ENCODE measurements at regions not wholly inside any gene's neighbourhood (a gene's known extent, or its start where the extent isn't known, plus 50 kb on each side); places are given as distances from the start of the nearest gene placed in this dataset.
A peak's percentile ranks its signal among the peaks of the same experiment; 100 is the strongest.

DNA sequence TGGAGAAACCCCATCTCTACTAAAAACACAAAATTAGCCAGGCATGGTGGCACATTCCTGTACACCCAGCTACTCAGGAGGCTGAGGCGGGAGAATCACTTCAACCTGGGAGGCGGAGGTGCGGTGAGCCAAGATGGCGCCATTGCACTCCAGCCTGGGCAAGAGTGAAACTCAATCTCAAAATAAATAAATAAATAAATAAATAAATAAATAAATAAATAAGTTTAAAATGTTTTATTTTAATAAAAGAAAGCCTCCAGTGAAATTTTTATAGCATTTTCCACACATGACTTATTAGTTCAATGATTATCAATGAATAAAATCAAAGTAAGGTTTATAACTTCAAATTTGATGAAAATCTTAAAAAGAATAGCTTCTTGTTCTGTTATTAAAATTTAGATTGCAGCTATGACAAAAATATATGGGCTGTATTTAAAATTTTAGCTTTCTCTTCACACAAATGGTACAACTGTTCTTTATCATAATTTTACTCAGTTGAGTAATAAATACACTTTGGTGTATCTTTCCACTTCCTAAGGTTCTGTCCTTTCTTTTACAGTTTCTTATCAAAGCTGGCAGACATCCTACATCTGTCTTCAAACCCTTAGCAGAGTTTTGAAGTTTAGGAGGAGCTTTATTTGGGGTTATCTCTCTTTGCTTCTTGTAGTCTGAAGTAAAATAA is 78.4 kb upstream of the ZSWIM2 start (continued):
- TF ChIP-seq POLR2H (tag; IDR thresholded peaks at IDR 0.05; ENCODE audit: low read depth) (0 out of 2 replicates have a peak, but pooled peaks have one; percentile 33), ZNF282 (CRISPR knock-in tag; IDR thresholded peaks at IDR 0.05) (no peak), NBN (IDR thresholded peaks at IDR 0.05; ENCODE audit: low read depth) (no peak), ATF1 (CRISPR knock-in tag; IDR thresholded peaks at IDR 0.05) (no peak), ATF1 (tag; IDR thresholded peaks at IDR 0.05) (no peak), EWSR1 (IDR thresholded peaks at IDR 0.05; ENCODE audit: borderline replicate concordance, low read depth, partially characterized antibody) (no peak), ZNF830 (CRISPR knock-in tag; IDR thresholded peaks at IDR 0.05) (no peak), ZNF551 (CRISPR knock-in tag; IDR thresholded peaks at IDR 0.05) (no peak)

- H2AFZ ChIP-seq (ENCODE audit: low read depth, low read length) = peak overlapping the region; percentile 47; the same call in 1 of the 2 replicates
- 41% methylated on average over 1 of the region's 1 CpG for WGBS (ENCODE audit: insufficient coverage, low coverage, missing lambda C conversion rate)
- intact Hi-C loops (cut with micrococcal nuclease) = no loop called here
- BruUV-seq (replicated peaks) = no TSS peak
- no peaks in the 10 kb centered on the region for H4K20me1 ChIP-seq (replicated peaks; ENCODE audit: control insufficient read depth, insufficient read depth, low read length)
- H3K36me3 ChIP-seq (ENCODE audit: control insufficient read depth, insufficient read depth, low read length) = no peaks in the 10 kb centered on the region
- H3K9me1 ChIP-seq (ENCODE audit: control insufficient read depth, insufficient read depth, low read length) = no peaks in the 10 kb centered on the region
- no peak overlapping the region for H3K4me3 ChIP-seq
- no peak overlapping the region; the same call in 2 of the 3 replicates for H3K27ac ChIP-seq (ENCODE audit: extremely low read depth, low read depth, low read length)
- H3K27me3 ChIP-seq (ENCODE audit: control insufficient read depth in 2 of 2, insufficient read depth in 2 of 2, low read length in 2 of 2) = no peaks in the 10 kb centered on the region
- in situ Hi-C loops (cut with MboI) = no loop called here
- no peak overlapping the region for H3K9ac ChIP-seq (ENCODE audit: insufficient read depth in 1 of 2, low read depth in 2 of 2, low read length in 2 of 2)
- ChIA-PET CTCF (ENCODE audit: low intra/inter-chr PET ratio) (no interaction called here), POLR2A (no interaction called here)
- ATAC-seq (no peak), DNase-seq (ENCODE audit: extremely low read depth in 1 of 4, low spot score in 3 of 4) (peak in 2 of 4 experiments; percentile 37 to 57), FAIRE-seq (peak; percentile 51)
- no peaks in the 10 kb centered on the region for H3K79me2 ChIP-seq (ENCODE audit: control insufficient read depth, insufficient read depth, low read length)
- H3K9me3 ChIP-seq (replicated peaks; ENCODE audit: control insufficient read depth, insufficient read depth, low read depth, low read length) = no peaks in the 10 kb centered on the region
- H3K4me1 ChIP-seq (replicated peaks in 1 of 2; ENCODE audit: control insufficient read depth in 2 of 2, insufficient read depth in 2 of 2, low read length in 2 of 2) = peaks cover 0 to 5% of the 10 kb centered on the region in 2 experiments; a peak in 2 of 5 replicates
- no peak overlapping the region for H3K4me2 ChIP-seq (ENCODE audit: insufficient read depth, low read length)
- TF ChIP-seq ZBTB40 (IDR thresholded peaks at IDR 0.05) (no peak), ZBTB40 (CRISPR knock-in tag; IDR thresholded peaks at IDR 0.05) (no peak), SRSF3 (IDR thresholded peaks at IDR 0.05; ENCODE audit: insufficient read depth, low read length) (no peak), XRCC3 (IDR thresholded peaks at IDR 0.05) (no peak), ZNF324 (CRISPR knock-in tag; IDR thresholded peaks at IDR 0.05) (no peak), ZNF785 (CRISPR knock-in tag; IDR thresholded peaks at IDR 0.05) (no peak), PHF8 (IDR thresholded peaks at IDR 0.05; ENCODE audit: borderline replicate concordance, low read length) (no peak)
These were observed 76.5 kb upstream of the ZSWIM2 start for GRCh38 chr2:186925514-186925913.

Measured in K562 (cell line).